OCI-LY3 (cell line): ENCODE measurements at regions not wholly inside any gene's neighbourhood (a gene's known extent, or its start where the extent isn't known, plus 50 kb on each side); places are given as distances from the start of the nearest gene placed in this dataset.

ENCODE experiments used
- CTCF ChIP-seq: fragments of 200-600, 300-600 bp; sonication (generic); IDR thresholded peaks from 2 replicates; pipeline ENCODE4 v1.5.1; 2014; ENCODE audit warnings: antibody characterized with exemption, low read length, low read depth
- EZH2phosphoT487 ChIP-seq: fragments of 200-600 bp; shearing (Covaris generic); IDR thresholded peaks from 2 replicates; pipeline ENCODE4 v1.6.1; 2018; ENCODE audit warnings: antibody characterized with exemption, mixed run types, low read depth

GRCh38 chr1:232509570-232509969 lies 120.4 kb downstream of the SIPA1L2 start:
- no peak for TF ChIP-seq CTCF
- no peak for TF ChIP-seq EZH2phosphoT487
